HG03175 (cell line): ENCODE measurements at regions not wholly inside any gene's neighbourhood (a gene's known extent, or its start where the extent isn't known, plus 50 kb on each side); places are given as distances from the start of the nearest gene placed in this dataset.
"Not testable (repeated sequence)": the region's sequence is repeated elsewhere in the genome, so short reads cannot be mapped to it uniquely, and the experiment has no call there.

ENCODE experiments used
- ATAC-seq: cut with Tn5 transposase; IDR thresholded peaks from one replicate; pipeline ENCODE4 v1.9.1; 2021; ENCODE audit warnings: mild to moderate bottlenecking, moderate library complexity; ENCODE audit not compliant: unreplicated experiment

GRCh38 chr11:87660926-87661660 is 514.1 kb downstream of the RAB38 start:
- no peak for ATAC-seq

GRCh38 chr11:87659807-87660206 is 515.4 kb downstream of the RAB38 start:
- ATAC-seq: no peak

- no peak for ATAC-seq
Observed at GRCh38 chr11:87645626-87646025, 529.6 kb downstream of the RAB38 start.

- ATAC-seq: no peak
Observed at GRCh38 chr11:87639753-87640364, 535.4 kb downstream of the RAB38 start.

- no peak for ATAC-seq
Observed at GRCh38 chr11:87635001-87635400, 540.2 kb downstream of the RAB38 start.

GRCh38 chr11:87634331-87634730 is 540.9 kb downstream of the RAB38 start:
- no peak for ATAC-seq

GRCh38 chr11:87628957-87629356 is 546.3 kb downstream of the RAB38 start:
- no peak for ATAC-seq

- no peak for ATAC-seq
Observed at GRCh38 chr11:87628026-87628580, 547.1 kb downstream of the RAB38 start.

- not testable (repeated sequence) for ATAC-seq
Observed at GRCh38 chr11:87623531-87624365, 551.5 kb downstream of the RAB38 start.

GRCh38 chr11:87616511-87616910 is 558.7 kb downstream of the RAB38 start:
- no peak for ATAC-seq

- no peak for ATAC-seq
Observed at GRCh38 chr11:87604350-87604749, 566.6 kb downstream of the TMEM135 start.

GRCh38 chr11:87603887-87604286 is 566.2 kb downstream of the TMEM135 start:
- ATAC-seq: no peak

GRCh38 chr11:87602776-87603175 is 565.0 kb downstream of the TMEM135 start:
- no peak for ATAC-seq

- no peak for ATAC-seq
Observed at GRCh38 chr11:87600938-87601337, 563.2 kb downstream of the TMEM135 start.

GRCh38 chr11:87597725-87598124 is 560.0 kb downstream of the TMEM135 start:
- no peak for ATAC-seq

- no peak for ATAC-seq
Observed at GRCh38 chr11:87596176-87596575, 558.4 kb downstream of the TMEM135 start.

GRCh38 chr11:87589082-87589481 is 551.3 kb downstream of the TMEM135 start:
- no peak for ATAC-seq

- not testable (repeated sequence) for ATAC-seq
Observed at GRCh38 chr11:87585613-87586012, 547.9 kb downstream of the TMEM135 start.

GRCh38 chr11:87583931-87584330 is 546.2 kb downstream of the TMEM135 start:
- ATAC-seq: no peak

GRCh38 chr11:87575088-87575487 is 537.4 kb downstream of the TMEM135 start:
- ATAC-seq: no peak

- ATAC-seq: no peak
Observed at GRCh38 chr11:87574193-87574592, 536.5 kb downstream of the TMEM135 start.
